GM19023 (cell line): ENCODE measurements at regions not wholly inside any gene's neighbourhood (a gene's known extent, or its start where the extent isn't known, plus 50 kb on each side); places are given as distances from the start of the nearest gene placed in this dataset.

ENCODE experiments used
- ATAC-seq: cut with Tn5 transposase; IDR thresholded peaks from one replicate; pipeline ENCODE4 v1.9.1; 2021; ENCODE audit warnings: mild to moderate bottlenecking, moderate library complexity; ENCODE audit not compliant: unreplicated experiment

DNA sequence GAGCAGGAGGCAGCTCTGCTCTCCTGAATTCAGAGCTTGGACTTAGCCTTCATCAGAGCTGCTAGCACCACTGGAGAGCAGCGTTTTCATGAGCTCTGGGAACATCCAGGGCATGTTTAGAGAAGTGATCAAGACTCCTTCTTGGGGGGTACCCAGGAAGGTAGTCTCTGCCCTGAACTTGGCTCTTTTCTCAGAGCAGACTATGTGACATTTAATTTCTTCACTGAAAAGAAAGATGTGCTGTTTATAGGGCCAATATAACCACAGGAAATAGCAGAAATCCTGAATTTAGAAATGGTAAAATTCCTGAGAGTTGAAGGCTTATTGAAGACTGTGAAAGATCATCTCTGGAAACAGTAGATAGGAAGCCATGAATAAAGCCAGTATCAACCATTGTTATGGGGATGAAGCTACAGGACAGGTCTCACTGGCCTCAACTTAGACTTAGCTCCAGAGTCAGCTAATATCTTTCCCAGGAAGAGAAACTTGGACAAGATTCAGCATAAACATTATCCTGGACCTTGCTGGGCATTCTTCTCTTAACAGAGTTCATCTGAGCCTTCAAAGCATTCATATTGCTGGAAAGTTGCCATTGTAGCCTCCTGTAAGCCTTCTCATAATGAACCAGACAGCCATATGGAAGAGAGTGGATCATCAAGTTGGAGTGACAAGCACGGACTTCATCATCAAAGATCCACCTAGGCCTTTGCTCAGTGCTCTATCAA, 386.6 kb upstream of the THBS1 start:
- ATAC-seq, result no peak

DNA sequence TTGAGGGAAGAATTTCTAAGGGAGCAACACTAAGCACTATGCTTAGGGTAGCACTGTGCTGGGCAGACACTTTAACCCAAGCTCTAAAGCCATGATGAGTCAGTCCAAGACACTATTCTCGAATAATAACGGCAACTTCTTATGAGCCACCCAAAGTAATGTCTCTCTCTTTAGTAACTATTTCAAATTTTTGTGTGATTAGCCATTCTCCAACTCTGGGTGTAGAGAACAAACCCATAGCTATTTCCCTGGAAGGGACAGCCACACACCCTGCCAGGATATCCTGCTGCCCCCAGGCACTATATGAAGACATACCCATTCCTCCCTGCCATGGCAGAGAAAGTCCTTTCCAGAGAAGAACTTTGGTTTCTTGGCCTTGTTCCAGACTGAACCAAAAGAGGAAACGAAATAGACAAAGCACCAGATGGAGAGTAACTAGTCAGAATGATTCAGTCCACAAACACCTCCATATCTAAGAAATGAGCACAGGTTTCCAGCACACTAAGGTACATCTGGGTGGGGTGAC, 384.9 kb upstream of the THBS1 start:
- no peak for ATAC-seq

- ATAC-seq, result no peak
Measured at GRCh38 chr15:39198044-39199000, 382.6 kb upstream of the THBS1 start.

DNA sequence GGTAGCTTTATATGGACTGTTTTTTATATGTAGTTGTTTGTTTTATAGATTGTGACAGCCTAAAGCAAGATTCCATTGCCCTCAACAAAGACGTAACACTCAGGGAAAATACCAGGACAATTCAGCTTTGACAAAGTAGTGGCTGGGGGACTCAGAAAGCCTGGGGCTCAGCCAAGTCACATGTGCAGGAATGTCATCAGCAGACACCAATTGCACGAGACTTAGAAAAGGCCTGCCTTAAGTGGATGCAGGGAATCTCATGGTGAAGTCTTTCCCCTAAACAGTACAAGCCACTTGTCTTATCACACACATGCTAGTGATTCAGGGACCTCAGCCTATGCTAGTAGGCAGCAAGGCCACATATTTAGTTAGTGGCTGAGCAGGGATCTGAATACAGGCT, 381.8 kb upstream of the THBS1 start:
- ATAC-seq, result no peak

- ATAC-seq, result no peak
Measured at GRCh38 chr15:39200586-39200985, 380.3 kb upstream of the THBS1 start.

- no peak for ATAC-seq
Measured at GRCh38 chr15:39202641-39203040, 378.2 kb upstream of the THBS1 start.

DNA sequence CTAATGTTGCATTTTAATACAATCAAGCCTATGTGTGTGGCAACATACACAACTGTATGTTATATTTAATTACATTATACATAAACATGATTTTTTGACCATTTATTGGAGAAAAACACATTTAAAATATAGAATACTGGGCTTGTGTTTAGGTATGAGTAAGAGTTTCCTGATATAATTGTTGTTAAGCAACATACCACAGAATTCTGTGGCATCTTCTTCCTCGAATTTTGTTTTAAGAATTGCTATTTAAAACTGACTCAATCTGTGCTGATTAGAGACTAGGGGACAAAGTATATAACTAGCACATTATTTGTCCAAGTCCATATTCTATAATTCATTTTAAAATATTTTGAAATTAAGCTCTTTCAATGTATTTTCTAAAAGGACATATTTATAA, 376.8 kb upstream of the THBS1 start:
- ATAC-seq, result no peak

GRCh38 chr15:39205081-39205480, 375.8 kb upstream of the THBS1 start:
- ATAC-seq, result no peak

DNA sequence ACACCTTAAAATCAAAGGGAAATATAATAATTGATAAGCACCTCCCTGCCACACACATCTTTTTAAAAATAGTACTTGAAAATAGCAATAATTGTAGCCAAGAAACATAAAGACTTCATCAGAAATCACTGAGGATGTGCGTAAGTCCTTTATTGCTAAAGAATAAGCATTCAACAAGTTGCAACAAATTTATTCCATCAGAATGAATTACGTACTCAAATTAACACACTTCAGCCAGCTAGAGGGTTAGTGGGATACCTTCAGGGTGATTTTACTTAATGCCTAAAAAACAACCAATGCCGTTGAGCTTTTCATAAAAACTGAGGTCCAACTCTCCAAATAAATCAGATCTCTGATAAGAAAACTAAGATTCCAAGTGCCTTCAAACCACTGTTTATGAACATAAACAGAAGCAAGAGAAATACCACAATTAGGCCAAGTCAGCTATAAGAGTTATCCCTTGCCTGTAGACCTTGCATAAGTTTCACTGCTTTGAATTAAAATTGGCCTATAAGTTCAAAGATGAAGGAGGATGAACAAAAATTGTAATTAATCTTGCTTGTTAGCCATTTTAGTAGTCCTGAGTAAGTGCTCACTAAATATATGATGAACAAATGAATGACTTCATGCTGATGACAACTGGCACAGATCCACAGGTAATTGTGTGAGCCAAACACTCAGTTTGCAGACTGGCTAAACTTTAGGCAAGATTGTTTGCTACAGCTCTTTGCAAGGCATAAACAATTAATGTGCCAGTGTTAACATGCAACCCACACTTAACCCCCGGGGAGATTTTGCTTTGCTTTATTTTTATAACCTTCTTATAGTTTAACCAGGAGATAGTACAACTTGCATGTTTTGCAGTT, 375.1 kb upstream of the THBS1 start:
- ATAC-seq, result no peak

DNA sequence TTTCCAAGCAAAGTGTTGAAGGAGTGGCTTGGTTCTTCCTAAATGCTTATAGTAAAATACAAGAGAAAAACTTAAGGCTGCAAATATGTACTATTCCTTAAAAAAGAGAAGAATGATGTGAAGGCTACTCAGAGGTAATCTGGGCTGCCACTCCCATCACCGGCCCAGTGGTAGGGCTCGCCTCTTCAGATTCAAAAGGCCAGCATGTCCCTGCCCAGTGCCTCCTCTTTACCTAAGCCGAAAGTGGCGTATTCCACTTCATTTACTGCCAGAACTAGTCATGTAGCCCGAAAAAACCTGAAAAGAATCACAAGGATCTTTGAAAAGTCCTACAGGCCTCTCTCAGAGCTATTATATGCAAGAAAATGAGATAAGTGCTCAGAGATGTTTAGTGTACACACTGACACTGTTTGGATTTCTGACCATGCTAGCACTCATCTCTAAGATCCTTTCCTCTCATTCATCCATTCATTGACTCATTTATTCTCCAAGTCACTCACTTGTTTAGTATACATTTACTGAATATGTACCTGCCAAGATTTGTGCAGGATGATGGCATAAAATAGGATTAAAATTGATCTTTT, 373.3 kb upstream of the THBS1 start:
- no peak for ATAC-seq

- no peak for ATAC-seq
Measured at GRCh38 chr15:39208187-39208586, 372.7 kb upstream of the THBS1 start.

DNA sequence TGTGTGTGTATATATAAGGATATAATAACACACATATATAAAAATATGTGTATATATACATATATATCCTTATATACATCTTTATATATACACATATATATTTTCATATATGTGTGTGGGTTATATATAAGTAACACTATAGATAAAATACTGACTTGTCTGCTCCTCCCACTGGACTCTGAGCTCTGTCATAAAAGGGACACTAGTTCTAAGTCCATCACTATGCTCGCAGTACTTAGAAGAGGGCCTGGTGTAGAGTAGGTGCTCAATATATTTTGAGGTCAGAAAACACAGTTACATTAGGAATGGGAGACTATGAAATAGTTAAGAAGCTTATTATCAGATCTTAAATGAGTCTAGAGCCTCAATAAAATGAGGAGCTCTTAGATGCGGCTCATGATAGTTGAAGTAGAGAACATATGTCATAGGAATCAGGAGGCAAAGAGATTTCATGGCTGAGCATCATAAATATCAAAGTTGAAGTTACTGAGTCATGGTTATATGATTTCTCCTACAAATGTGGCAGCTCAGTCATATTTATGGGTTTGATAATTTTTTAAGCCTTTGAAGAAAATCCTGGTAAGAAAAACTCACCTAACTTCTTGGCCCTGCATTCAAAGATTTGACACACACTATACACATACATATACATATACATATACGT, 371.2 kb upstream of the THBS1 start:
- no peak for ATAC-seq

- no peak for ATAC-seq
Measured at GRCh38 chr15:39211108-39211979, 369.5 kb upstream of the THBS1 start.

- no peak for ATAC-seq
Measured at GRCh38 chr15:39213385-39213840, 367.5 kb upstream of the THBS1 start.

DNA sequence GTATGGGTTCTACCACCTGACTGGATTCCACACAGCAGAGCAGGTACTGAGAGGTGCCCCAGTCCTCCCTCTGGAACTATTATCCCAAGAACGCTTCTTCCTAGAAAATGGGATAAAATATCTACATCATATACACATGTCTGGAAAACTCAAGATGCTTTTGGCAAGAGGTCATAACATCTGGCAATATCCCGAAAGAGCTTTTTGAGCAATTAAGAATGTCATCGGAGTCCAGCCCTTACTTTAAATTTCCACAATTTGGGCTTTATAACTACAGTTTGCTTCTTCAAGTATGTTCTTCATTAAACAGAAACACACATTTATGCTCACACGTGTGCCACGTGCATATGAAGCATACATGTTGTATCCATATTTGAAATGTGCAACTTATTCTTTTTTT, 365.9 kb upstream of the THBS1 start:
- ATAC-seq, result no peak

DNA sequence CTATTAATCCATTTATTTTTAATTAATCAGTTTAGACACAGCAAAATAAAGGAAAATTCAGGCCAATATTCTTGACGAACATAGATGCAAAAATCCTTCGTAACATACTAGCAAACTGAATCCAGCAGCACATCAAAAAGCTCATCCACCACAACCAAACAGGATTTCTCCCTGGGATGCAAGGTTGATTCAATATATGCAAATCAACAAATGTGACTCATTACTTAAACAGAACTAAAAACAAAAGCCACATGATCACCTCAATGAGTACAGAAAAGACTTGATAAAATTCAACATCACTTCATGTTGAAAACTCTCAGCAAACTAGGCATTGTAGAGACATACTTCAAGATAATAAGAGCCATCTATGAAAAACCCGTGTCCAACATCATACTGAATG, 364.1 kb upstream of the THBS1 start:
- ATAC-seq, result no peak

DNA sequence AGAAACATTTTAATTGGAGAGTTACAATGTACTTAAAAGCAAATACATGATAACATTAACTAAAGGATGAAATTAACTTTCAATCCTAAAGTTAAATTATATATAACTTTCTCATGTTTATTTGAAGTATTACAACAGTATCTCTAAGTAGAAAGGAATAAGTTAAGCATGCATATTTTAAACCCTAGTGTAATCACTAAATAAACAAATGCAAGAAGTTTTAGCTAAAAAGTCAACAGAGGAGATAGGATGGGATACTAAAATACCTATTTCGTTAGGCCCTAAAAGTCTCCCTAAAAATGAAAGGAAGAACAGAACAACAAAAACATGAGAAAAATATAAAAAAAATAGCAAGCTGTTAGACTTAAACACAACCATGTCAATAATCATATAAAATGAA, 361.3 kb upstream of the THBS1 start:
- ATAC-seq, result no peak

- no peak for ATAC-seq
Measured at GRCh38 chr15:39226169-39226937, 354.5 kb upstream of the THBS1 start.
